SU-DHL-6 (cell line): ENCODE measurements at regions not wholly inside any gene's neighbourhood (a gene's known extent, or its start where the extent isn't known, plus 50 kb on each side); places are given as distances from the start of the nearest gene placed in this dataset.

ENCODE experiments used
- H2AFZ ChIP-seq: fragments of 200-600 bp; sonication (generic); 2 replicates; pipeline ENCODE4 v1.6.1; 2014; ENCODE audit warnings: low read depth, mild to moderate bottlenecking, moderate library complexity, mixed read lengths, antibody characterized with exemption, low read length; ENCODE audit not compliant: severe bottlenecking
- H3F3A ChIP-seq: fragments of 200-600 bp; shearing (Covaris generic); 2 replicates; pipeline ENCODE4 v1.6.0; 2016; ENCODE audit warnings: antibody characterized with exemption, mild to moderate bottlenecking; ENCODE audit not compliant: insufficient read depth
- H3K27ac ChIP-seq: fragments of 200-600 bp; sonication (generic); 2 replicates; pipeline ENCODE4 v1.5.1; 2016; ENCODE audit warnings: low read depth, mild to moderate bottlenecking, low read length, moderate library complexity, mixed read lengths
- H3K27me3 ChIP-seq: fragments of 200-600 bp; sonication (generic), shearing (Covaris generic); 2 replicates; pipeline ENCODE4 v1.6.0; 2014; ENCODE audit warnings: mild to moderate bottlenecking, low read length
- H3K36me3 ChIP-seq: fragments of 200-600 bp; sonication (generic); 2 replicates; pipeline ENCODE4 v1.6.1; 2014; ENCODE audit warnings: mild to moderate bottlenecking, low read length, mixed read lengths
- H3K4me2 ChIP-seq: fragments of 300-600, 200-600 bp; shearing (Covaris generic), sonication (generic); 2 replicates; pipeline ENCODE4 v1.6.0; 2014; ENCODE audit warnings: low read length, low read depth, mild to moderate bottlenecking; ENCODE audit not compliant: poor library complexity, severe bottlenecking
- H3K4me3 ChIP-seq: fragments of 200-600 bp; sonication (generic); 2 replicates; pipeline ENCODE4 v1.5.1; 2014; ENCODE audit warnings: antibody characterized with exemption, low read length, mild to moderate bottlenecking, mixed read lengths; ENCODE audit not compliant: insufficient read depth, poor library complexity, severe bottlenecking
- H3K79me2 ChIP-seq: fragments of 200-600 bp; sonication (generic); 2 replicates; pipeline ENCODE4 v1.6.1; 2014; ENCODE audit warnings: mild to moderate bottlenecking, low read length, moderate library complexity; ENCODE audit not compliant: insufficient read depth
- H3K9ac ChIP-seq: fragments of 200-600 bp; sonication (generic); 2 replicates; pipeline ENCODE4 v1.7.0; 2014; ENCODE audit warnings: mild to moderate bottlenecking, low read length
- H3K9me2 ChIP-seq: fragments of 200-600 bp; sonication (generic); replicated peaks from 2 replicates; pipeline ENCODE4 v1.6.1; 2014; ENCODE audit warnings: low read length; ENCODE audit not compliant: insufficient read depth
- H3K9me3 ChIP-seq: fragments of 200-600 bp; sonication (generic); 2 replicates; pipeline ENCODE4 v1.6.1; 2014; ENCODE audit warnings: low read length, mixed read lengths; ENCODE audit not compliant: insufficient read depth
- H4K20me1 ChIP-seq: fragments of 200-600 bp; sonication (generic); 2 replicates; pipeline ENCODE4 v1.6.1; 2014; ENCODE audit warnings: low read depth, mild to moderate bottlenecking, antibody characterized with exemption, low read length, moderate library complexity, mixed read lengths
- EZH2phosphoT487 ChIP-seq: fragments of 200-600 bp; sonication (generic), shearing (Covaris generic); conservative IDR thresholded peaks from 2 replicates; pipeline ENCODE4 v1.6.1; 2018; ENCODE audit warnings: mild to moderate bottlenecking, antibody characterized with exemption, low read length, moderate library complexity, mixed read lengths
- TF ChIP-seq, protein P1 (sequence below): fragments of 200-600 bp; sonication (generic); IDR thresholded peaks from one replicate; pipeline ENCODE4 v1.5.1; 2017; ENCODE audit warnings: antibody characterized with exemption, mild to moderate bottlenecking, low read length, moderate library complexity; ENCODE audit not compliant: insufficient read depth, poor library complexity, severe bottlenecking

DNA sequence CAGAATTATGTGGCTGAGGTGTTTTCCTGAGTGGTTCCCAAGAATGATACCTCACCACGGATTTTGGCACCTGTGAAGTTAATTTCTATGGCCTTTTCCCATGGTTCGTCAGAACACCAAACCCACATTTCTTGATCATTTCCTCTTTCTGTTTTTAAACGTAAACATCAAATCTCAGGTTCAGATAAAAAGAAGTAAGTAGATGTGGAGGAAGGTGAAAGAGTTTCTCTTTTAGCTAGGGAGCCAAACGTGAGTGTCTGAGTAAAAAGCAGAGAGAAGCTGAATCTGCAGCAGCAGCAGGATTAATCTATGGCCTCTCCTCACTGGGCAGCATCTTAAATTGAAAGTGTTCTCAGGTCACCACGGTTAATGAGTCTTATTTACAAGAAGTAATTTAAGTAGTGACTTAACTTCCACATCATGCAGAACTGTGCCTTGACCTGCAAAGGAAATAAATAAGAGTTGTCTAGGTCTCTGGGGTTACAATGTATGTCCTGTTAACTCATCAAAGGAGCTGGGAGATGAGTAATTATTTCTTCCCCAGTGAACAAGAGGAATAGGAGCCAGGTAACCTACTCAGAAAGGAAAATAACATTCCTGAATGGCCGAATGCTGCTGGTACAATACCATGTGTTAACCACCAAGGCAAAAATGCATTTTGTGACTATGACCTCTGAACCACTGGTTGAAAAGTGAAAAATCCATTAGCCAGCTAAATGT lies 139.6 kb upstream of the NETO1 start:
- no peak overlapping the region for H3K4me2 ChIP-seq
- no peaks in the 10 kb centered on the region for H4K20me1 ChIP-seq
- H3F3A ChIP-seq: no peaks in the 10 kb centered on the region
- TF ChIP-seq, protein P1, sequence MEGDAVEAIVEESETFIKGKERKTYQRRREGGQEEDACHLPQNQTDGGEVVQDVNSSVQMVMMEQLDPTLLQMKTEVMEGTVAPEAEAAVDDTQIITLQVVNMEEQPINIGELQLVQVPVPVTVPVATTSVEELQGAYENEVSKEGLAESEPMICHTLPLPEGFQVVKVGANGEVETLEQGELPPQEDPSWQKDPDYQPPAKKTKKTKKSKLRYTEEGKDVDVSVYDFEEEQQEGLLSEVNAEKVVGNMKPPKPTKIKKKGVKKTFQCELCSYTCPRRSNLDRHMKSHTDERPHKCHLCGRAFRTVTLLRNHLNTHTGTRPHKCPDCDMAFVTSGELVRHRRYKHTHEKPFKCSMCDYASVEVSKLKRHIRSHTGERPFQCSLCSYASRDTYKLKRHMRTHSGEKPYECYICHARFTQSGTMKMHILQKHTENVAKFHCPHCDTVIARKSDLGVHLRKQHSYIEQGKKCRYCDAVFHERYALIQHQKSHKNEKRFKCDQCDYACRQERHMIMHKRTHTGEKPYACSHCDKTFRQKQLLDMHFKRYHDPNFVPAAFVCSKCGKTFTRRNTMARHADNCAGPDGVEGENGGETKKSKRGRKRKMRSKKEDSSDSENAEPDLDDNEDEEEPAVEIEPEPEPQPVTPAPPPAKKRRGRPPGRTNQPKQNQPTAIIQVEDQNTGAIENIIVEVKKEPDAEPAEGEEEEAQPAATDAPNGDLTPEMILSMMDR: no peak
- no peak for TF ChIP-seq EZH2phosphoT487
- H2AFZ ChIP-seq: no peak overlapping the region
- no peaks in the 10 kb centered on the region for H3K27me3 ChIP-seq
- no peak overlapping the region for H3K4me3 ChIP-seq
- H3K9me3 ChIP-seq: no peaks in the 10 kb centered on the region
- H3K79me2 ChIP-seq: no peaks in the 10 kb centered on the region
- no peaks in the 10 kb centered on the region for H3K9me2 ChIP-seq
- no peaks in the 10 kb centered on the region for H3K36me3 ChIP-seq
- no peak overlapping the region for H3K27ac ChIP-seq
- H3K9ac ChIP-seq: no peak overlapping the region

DNA sequence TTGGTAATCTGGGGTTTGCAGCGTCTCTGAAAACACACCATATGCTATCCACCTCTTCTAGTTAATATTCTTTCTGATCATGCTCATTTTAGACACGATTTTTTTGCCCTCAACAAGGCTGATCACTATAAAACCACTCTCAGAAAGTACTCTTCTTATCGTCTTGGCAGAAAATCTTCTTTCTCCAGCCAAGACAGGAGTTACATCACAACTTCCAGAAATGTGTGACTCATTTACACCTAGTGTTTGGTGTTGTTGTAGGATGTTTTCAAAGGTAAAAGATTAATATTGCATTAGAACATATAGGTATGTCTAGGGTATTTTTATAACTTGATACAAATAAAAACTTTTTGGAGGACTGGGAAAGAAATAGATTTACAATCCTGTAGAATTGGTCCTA lies 138.5 kb upstream of the NETO1 start:
- Histone ChIP-seq H3K9me3 (no peaks in the 10 kb centered on the region), H3K4me2 (no peak overlapping the region), H3K27me3 (no peaks in the 10 kb centered on the region)

DNA sequence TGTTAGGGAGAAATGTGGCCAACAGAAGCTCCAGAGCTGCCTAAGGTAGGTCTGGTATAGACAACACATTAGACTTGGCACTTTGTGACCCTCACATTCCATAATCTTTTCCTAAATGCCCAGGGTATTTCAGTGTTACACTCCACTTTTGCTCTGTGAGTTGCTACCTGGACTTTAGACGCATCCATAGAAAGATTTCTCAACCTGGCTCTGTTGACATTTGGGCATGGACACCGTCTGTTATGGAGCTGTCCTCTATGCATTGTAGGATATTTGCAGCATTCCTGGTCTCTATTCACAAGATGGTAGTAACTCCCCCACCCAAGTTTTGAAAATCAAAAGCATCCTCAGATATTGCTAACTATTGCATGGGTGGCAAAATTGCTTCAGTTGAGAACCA lies 136.5 kb upstream of the NETO1 start:
- no peak overlapping the region for H3K27ac ChIP-seq
- no peaks in the 10 kb centered on the region for H4K20me1 ChIP-seq
- H3K9me3 ChIP-seq: no peaks in the 10 kb centered on the region
- no peaks in the 10 kb centered on the region for H3K27me3 ChIP-seq
- TF ChIP-seq EZH2phosphoT487: no peak
- TF ChIP-seq, protein P1: no peak
- no peak overlapping the region for H3K9ac ChIP-seq
- H3K4me2 ChIP-seq: no peak overlapping the region
- no peak overlapping the region for H3K4me3 ChIP-seq
- H2AFZ ChIP-seq: no peak overlapping the region
- H3F3A ChIP-seq: no peaks in the 10 kb centered on the region
- no peaks in the 10 kb centered on the region for H3K79me2 ChIP-seq
- H3K9me2 ChIP-seq: no peaks in the 10 kb centered on the region
- H3K36me3 ChIP-seq: no peaks in the 10 kb centered on the region

More for the DNA sequence above, 138.5 kb upstream of the NETO1 start:
- no peaks in the 10 kb centered on the region for H3K36me3 ChIP-seq
- no peaks in the 10 kb centered on the region for H3F3A ChIP-seq
- H3K79me2 ChIP-seq: no peaks in the 10 kb centered on the region
- H3K27ac ChIP-seq: no peak overlapping the region
- H3K4me3 ChIP-seq: no peak overlapping the region
- no peak overlapping the region for H2AFZ ChIP-seq
- no peaks in the 10 kb centered on the region for H4K20me1 ChIP-seq
- TF ChIP-seq, protein P1: no peak
- TF ChIP-seq EZH2phosphoT487: no peak
- no peaks in the 10 kb centered on the region for H3K9me2 ChIP-seq
- no peak overlapping the region for H3K9ac ChIP-seq
